Neural progenitor cell (in vitro differentiated cells): ENCODE measurements at regions not wholly inside any gene's neighbourhood (a gene's known extent, or its start where the extent isn't known, plus 50 kb on each side); places are given as distances from the start of the nearest gene placed in this dataset.

Source experiments
- CTCF ChIP-seq: fragments of 200-600 bp; sonication (generic); IDR thresholded peaks from 2 replicates; pipeline ENCODE4 v1.5.1; 2017; ENCODE audit warnings: antibody characterized with exemption, mild to moderate bottlenecking
- EZH2 ChIP-seq: fragments of 200-600 bp; sonication (generic); IDR thresholded peaks from 2 replicates; pipeline ENCODE4 v1.6.1; 2017; ENCODE audit warnings: antibody characterized with exemption, mild to moderate bottlenecking, moderate library complexity
- EZH2phosphoT487 ChIP-seq: fragments of 200-600 bp; sonication (generic); IDR thresholded peaks from 2 replicates; pipeline ENCODE4 v1.6.1; 2017; ENCODE audit warnings: antibody characterized with exemption

- TF ChIP-seq CTCF (no peak), EZH2 (no peak), EZH2phosphoT487 (no peak)
These were observed 1286.9 kb downstream of the ADGRL3 start for GRCh38 chr4:62487016-62487415.
